ENCODE measurements at regions not wholly inside any gene's neighbourhood (a gene's known extent, or its start where the extent isn't known, plus 50 kb on each side); places are given as distances from the start of the nearest gene placed in this dataset.

GRCh38 chr2:75276093-75277029 is 77.0 kb upstream of the TACR1 start:
- DNase-seq: no peak

- DNase-seq: no peak
Measured at GRCh38 chr2:75274936-75275335, 75.6 kb upstream of the TACR1 start.

GRCh38 chr2:75268112-75268511 is 68.8 kb upstream of the TACR1 start:
- no peak for DNase-seq

- DNase-seq: no peak
Measured at GRCh38 chr2:75261923-75262322, 62.6 kb upstream of the TACR1 start.

GRCh38 chr2:75260946-75261345 is 61.6 kb upstream of the TACR1 start:
- DNase-seq: no peak

GRCh38 chr2:75258620-75259019 is 59.3 kb upstream of the TACR1 start:
- DNase-seq: no peak

- DNase-seq: no peak
Measured at GRCh38 chr2:75256485-75256884, 57.2 kb upstream of the TACR1 start.

- no peak for DNase-seq
Measured at GRCh38 chr2:75253526-75253925, 54.2 kb upstream of the TACR1 start.

GRCh38 chr2:75251896-75252295 is 52.6 kb upstream of the TACR1 start:
- DNase-seq: no peak

All from 8988T (cell line).